Endothelial cell of umbilical vein (primary cell): ENCODE measurements at regions not wholly inside any gene's neighbourhood (a gene's known extent, or its start where the extent isn't known, plus 50 kb on each side); places are given as distances from the start of the nearest gene placed in this dataset.

Experiments
- BruUV-seq: library from RNA; stranded (reverse); fragments of 400-500 nt; replicated peaks from 2 replicates; lab custom pipeline; 2021; lab: Mats Ljungman, UMichigan
- CTCF ChIA-PET: fragments of 300-600, 350-600 bp; sonication (Branson Sonifier 250); formaldehyde crosslinking; loops from one replicate; lab custom pipeline; 2021; ENCODE audit warnings: antibody characterized with exemption, inconsistent platforms; lab: Charles Lee
- POLR2A ChIA-PET: fragments of 300-600, 350-600 bp; sonication (Branson Sonifier 250); formaldehyde crosslinking; loops from one replicate; lab custom pipeline; 2021; ENCODE audit warnings: antibody characterized with exemption, inconsistent platforms; lab: Charles Lee
- DNase-seq: peaks from one replicate; pipeline ENCODE4 v3.0.0-alpha.2; 2011; ENCODE audit warnings: low read depth, low spot score
- FAIRE-seq: peaks from 2 replicates; lab custom pipeline; 2011; peaks lifted over from hg19 to GRCh38; lab: Jason Lieb, UNC
- H2AFZ ChIP-seq: 2 replicates; pipeline ENCODE4 v1.6.0; 2012; ENCODE audit warnings: low read depth, low read length, control low read depth, inconsistent platforms
- H3K27ac ChIP-seq: 2 replicates; pipeline ENCODE4 v1.5.1; 2011; ENCODE audit warnings: low read depth, mild to moderate bottlenecking, control low read depth, low read length, moderate library complexity; ENCODE audit not compliant: insufficient read depth
- H3K27me3 ChIP-seq, 2 experiments: 2 replicates each; pipeline versions ENCODE4 v1.6.0 to v1.6.1; 2011; ENCODE audit warnings: low read length in 2 of 2, mixed read lengths in 1 of 2; ENCODE audit not compliant: control insufficient read depth in 2 of 2, insufficient read depth in 2 of 2
- H3K36me3 ChIP-seq, 2 experiments: 2 replicates in 1 of 2; 3 replicates in 1 of 2; pipeline ENCODE4 v1.5.1; 2011; ENCODE audit warnings: low read length in 2 of 2, mild to moderate bottlenecking in 1 of 2, moderate library complexity in 1 of 2; ENCODE audit not compliant: control insufficient read depth in 2 of 2, insufficient read depth in 2 of 2; ENCODE audit errors: extremely low read depth in 1 of 2
- H3K4me1 ChIP-seq: 3 replicates; pipeline ENCODE4 v1.5.1; 2011; ENCODE audit warnings: mild to moderate bottlenecking, low read length; ENCODE audit not compliant: control insufficient read depth, insufficient read depth; ENCODE audit errors: extremely low read depth
- H3K4me2 ChIP-seq: 2 replicates; pipeline ENCODE4 v1.6.1; 2011; ENCODE audit warnings: low read length, control low read depth, mixed read lengths; ENCODE audit not compliant: insufficient read depth
- H3K4me3 ChIP-seq, 3 experiments: fragments of 200-600 bp in 1 of 3; sonication (generic), shearing (Covaris generic) in 1 of 3; replicated peaks in 1 of 3; 2 replicates each; pipeline ENCODE4 v1.5.1; 2011 to 2016; ENCODE audit warnings: control low read depth in 3 of 3, low read length in 3 of 3, mild to moderate bottlenecking in 2 of 3, inconsistent platforms in 1 of 3, low read depth in 1 of 3, moderate library complexity in 1 of 3; ENCODE audit not compliant: insufficient read depth in 1 of 3
- H3K79me2 ChIP-seq: 2 replicates; pipeline ENCODE4 v1.6.0; 2012; ENCODE audit warnings: low read length, inconsistent platforms; ENCODE audit not compliant: control insufficient read depth, insufficient read depth
- H3K9ac ChIP-seq: replicated peaks from 2 replicates; pipeline ENCODE3; 2011; ENCODE audit warnings: low read length, control low read depth; ENCODE audit not compliant: insufficient read depth; ENCODE audit errors: extremely low read depth
- H3K9me1 ChIP-seq: replicated peaks from 3 replicates; pipeline ENCODE4 v1.6.0; 2011; ENCODE audit warnings: mild to moderate bottlenecking, low read length; ENCODE audit not compliant: control insufficient read depth, insufficient read depth; ENCODE audit errors: extremely low read depth
- H3K9me3 ChIP-seq: replicated peaks from 2 replicates; pipeline ENCODE4 v1.5.1; 2012; ENCODE audit warnings: low read length, inconsistent platforms; ENCODE audit not compliant: control insufficient read depth, insufficient read depth
- H4K20me1 ChIP-seq: replicated peaks from 2 replicates; pipeline ENCODE3; 2011; ENCODE audit warnings: mild to moderate bottlenecking, low read length; ENCODE audit not compliant: control insufficient read depth, insufficient read depth; ENCODE audit errors: extremely low read depth
- CTCF ChIP-seq, 2 donors: IDR thresholded peaks; 1 replicate in 1 of 2; 2 replicates in 1 of 2; pipeline ENCODE4 v1.5.1; 2011; ENCODE audit warnings: low read length in 2 of 2, mild to moderate bottlenecking in 2 of 2, moderate library complexity in 2 of 2, control low read depth in 1 of 2, inconsistent platforms in 1 of 2, low read depth in 1 of 2; ENCODE audit not compliant: insufficient read depth in 1 of 2; ENCODE audit errors: extremely low read depth in 1 of 2
- EZH2 ChIP-seq: IDR thresholded peaks from 2 replicates; pipeline ENCODE4 v1.6.1; 2012; ENCODE audit warnings: borderline replicate concordance, low read depth, mild to moderate bottlenecking, moderate library complexity, low read length, inconsistent platforms; ENCODE audit not compliant: severe bottlenecking
- FOS ChIP-seq: IDR thresholded peaks from 2 replicates; pipeline ENCODE4 v1.6.1; 2011; ENCODE audit warnings: mild to moderate bottlenecking, low read length, moderate library complexity, borderline replicate concordance; ENCODE audit not compliant: insufficient read depth
- GATA2 ChIP-seq: IDR thresholded peaks from 2 replicates; pipeline ENCODE4 v1.7.0; 2011; ENCODE audit warnings: low read depth, mild to moderate bottlenecking, moderate library complexity, mixed read lengths, low read length; ENCODE audit not compliant: insufficient read length, insufficient read depth
- JUN ChIP-seq: IDR thresholded peaks from 2 replicates; pipeline ENCODE4 v1.6.1; 2011; ENCODE audit warnings: borderline replicate concordance, low read depth; ENCODE audit not compliant: insufficient read length, insufficient read depth
- MAX ChIP-seq: IDR thresholded peaks from 2 replicates; pipeline ENCODE4 v1.6.1; 2011; ENCODE audit not compliant: insufficient read depth, insufficient read length
- MYC ChIP-seq: IDR thresholded peaks from one replicate; pipeline ENCODE4 v1.6.1; 2011; ENCODE audit warnings: mild to moderate bottlenecking, low read depth, low read length
- POLR2A ChIP-seq: IDR thresholded peaks from 2 replicates; pipeline ENCODE4 v1.6.1; 2012; ENCODE audit warnings: low read depth, mild to moderate bottlenecking, control low read depth, low read length
- POLR2AphosphoS5 ChIP-seq: IDR thresholded peaks from 2 replicates; pipeline ENCODE4 v1.6.1; 2012; ENCODE audit warnings: low read depth, mild to moderate bottlenecking, control low read depth, low read length, moderate library complexity; ENCODE audit not compliant: insufficient read depth
- dilution Hi-C: fragments of 300-500 bp; cut with MboI; formaldehyde crosslinking; loops from one replicate; pipeline ENCODE4 v1.15.0; 2019; ENCODE audit warnings: low sequenced_read_pairs; ENCODE audit not compliant: extremely low pct_ligation_motif_present
- intact Hi-C: fragments of 100-400 bp; cut with micrococcal nuclease; formaldehyde crosslinking; loops from one replicate; pipeline ENCODE4 v1.10.0; 2022

- dilution Hi-C loops, result no loop called here
- no peak for FAIRE-seq
These were observed 134.8 kb upstream of the TACR1 start for GRCh38 chr2:75334076-75334475.

More at GRCh38 chr2:75334076-75334475, 134.8 kb upstream of the TACR1 start:
- Histone ChIP-seq H3K27me3 (peaks cover 0 to 2% of the 10 kb centered on the region in 2 experiments), H3K9ac (no peak overlapping the region), H3K4me2 (no peak overlapping the region), H4K20me1 (no peaks in the 10 kb centered on the region), H3K36me3 (no peaks in the 10 kb centered on the region), H3K4me3 (no peak overlapping the region), H3K9me1 (no peaks in the 10 kb centered on the region), H2AFZ (no peak overlapping the region), H3K4me1 (no peaks in the 10 kb centered on the region), H3K27ac (no peak overlapping the region), H3K9me3 (no peaks in the 10 kb centered on the region), H3K79me2 (no peaks in the 10 kb centered on the region)
- BruUV-seq, result no TSS peak
- DNase-seq, result no peak
- POLR2A ChIA-PET, result no interaction called here
- CTCF ChIA-PET, result no interaction called here
- intact Hi-C loops, result no loop called here
- TF ChIP-seq MYC (no peak), POLR2A (no peak), EZH2 (no peak), JUN (no peak), MAX (no peak), FOS (no peak), POLR2AphosphoS5 (no peak), CTCF (IDR thresholded peaks at IDR 0.05; ENCODE audit: extremely low read depth in 1 of 2, insufficient read depth in 1 of 2, low read depth in 1 of 2, low read length in 2 of 2) (no peak), GATA2 (no peak)
